Stomach (tissue), 8 donors: ENCODE measurements at regions not wholly inside any gene's neighbourhood (a gene's known extent, or its start where the extent isn't known, plus 50 kb on each side); places are given as distances from the start of the nearest gene placed in this dataset.
A peak's percentile ranks its signal among the peaks of the same experiment; 100 is the strongest.

Experiments used
- DNase-seq, 2 donors: peaks; one replicate each; pipeline versions ENCODE4 v3.0.0 to v3.0.0-alpha.2; 2013 to 2019
- H3K27ac ChIP-seq, 5 donors: fragments of 200-600 bp in 4 of 5; sonication (generic) in 4 of 5; one replicate each; pipeline ENCODE4 v1.5.1; 2013 to 2019; ENCODE audit warnings: mild to moderate bottlenecking in 1 of 5, moderate library complexity in 1 of 5
- H3K27me3 ChIP-seq, 3 donors: fragments of 200-600 bp; sonication (generic); one replicate each; pipeline ENCODE4 v1.5.1; 2017 to 2019; ENCODE audit warnings: mixed run types in 1 of 3
- H3K36me3 ChIP-seq, 4 donors: fragments of 200-600 bp; sonication (generic); 1 replicate in 3 of 4; 2 replicates in 1 of 4; pipeline ENCODE4 v1.5.1; 2016 to 2019
- H3K4me1 ChIP-seq, 4 donors: fragments of 200-600 bp; sonication (generic); one replicate each; pipeline ENCODE4 v1.5.1; 2016 to 2019
- H3K4me3 ChIP-seq, 4 donors: fragments of 200-600 bp; sonication (generic) in 3 of 4; one replicate each; pipeline ENCODE4 v1.5.1; 2016 to 2019; ENCODE audit warnings: mild to moderate bottlenecking in 1 of 4
- H3K9me3 ChIP-seq, 4 donors: fragments of 200-600 bp; sonication (generic); one replicate each; pipeline ENCODE4 v1.5.1; 2016 to 2019
- EP300 ChIP-seq: sonication (generic); formaldehyde crosslinking; IDR thresholded peaks from one replicate; pipeline ENCODE4 v1.6.1; 2017; ENCODE audit warnings: antibody characterized with exemption
- POLR2A ChIP-seq, 4 donors: fragments of 450-650 bp; IDR thresholded peaks; one replicate each; pipeline ENCODE4 v1.6.1; 2016; ENCODE audit warnings: antibody characterized with exemption in 4 of 4, control low read depth in 2 of 4, mild to moderate bottlenecking in 1 of 4, moderate library complexity in 1 of 4
- POLR2AphosphoS5 ChIP-seq, 3 donors: sonication (generic); formaldehyde crosslinking; IDR thresholded peaks; one replicate each; pipeline ENCODE4 v1.6.1; 2016; ENCODE audit warnings: antibody characterized with exemption in 3 of 3
- WGBS, 5 donors: extraction: QIAGEN DNeasy Blood & Tissue Kit in 3 of 5; methylation state at CpG; one replicate each; pipeline versions ENCODE4 v1.1.5 to v1.1.7; 2013 to 2018; 5-methylcytosine and 5-hydroxymethylcytosine counted together
- intact Hi-C: fragments of 100-400 bp; cut with DNase I; formaldehyde crosslinking; loops from one replicate; pipeline ENCODE4 v1.15.1; 2023; ENCODE audit warnings: low total_unique reads
- TF ChIP-seq, protein P1 (sequence below), 7 experiments: fragments of 450-650 bp in 4 of 7; fragments of 200-600 bp in 3 of 7; sonication (generic) in 3 of 7; IDR thresholded peaks; one replicate each; pipeline ENCODE4 v1.5.1; 2016 to 2019; ENCODE audit warnings: antibody characterized with exemption in 7 of 7, control low read depth in 2 of 7, mild to moderate bottlenecking in 1 of 7
- donor health status: healthy with polysubstance abuse.
- donor health status: Bipolar disorder and iron deficiency.
- donor health status: healthy.

DNA sequence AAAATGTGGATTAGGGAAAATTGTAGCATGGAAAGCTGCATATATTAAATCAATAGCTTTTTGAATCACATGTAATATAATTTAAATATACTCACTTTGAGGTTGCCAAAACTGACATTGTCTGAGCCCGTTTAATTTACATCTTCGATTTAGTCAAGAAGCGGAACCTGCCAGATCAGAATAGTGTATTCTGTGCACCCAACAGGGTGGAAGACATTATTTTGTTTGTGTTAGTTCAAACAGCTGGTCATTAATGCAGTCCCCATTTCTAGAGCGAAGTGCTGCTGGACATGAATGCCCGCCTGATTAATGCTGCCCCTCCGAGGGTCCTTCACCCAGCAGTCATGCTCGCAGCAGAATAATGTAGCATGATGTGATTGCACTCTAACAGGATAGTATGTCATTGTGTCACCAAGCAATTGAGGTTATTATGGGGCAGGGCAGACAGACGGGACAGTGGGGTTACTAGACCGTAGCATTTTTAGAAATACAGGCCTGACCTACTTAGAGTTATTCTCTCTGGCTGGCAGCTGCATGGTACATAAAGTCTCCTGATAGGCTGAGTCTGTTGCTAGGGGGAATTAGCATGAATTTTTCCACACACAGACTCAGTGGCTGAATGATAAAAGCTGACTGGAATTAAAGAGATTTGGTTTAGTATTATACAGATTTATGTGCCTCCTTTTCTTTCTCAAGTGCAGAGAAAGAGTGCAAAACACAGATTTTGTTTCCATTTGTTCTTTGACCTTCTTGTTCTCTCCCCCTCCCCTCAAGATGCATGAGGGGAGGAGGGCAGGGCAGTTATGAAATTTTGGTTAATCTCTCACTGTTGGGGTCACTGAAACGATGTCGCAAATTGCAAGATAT is 147.1 kb downstream of the PRL start:
- no peak overlapping the region for H3K27ac ChIP-seq
- no peaks in the 10 kb centered on the region for H3K27me3 ChIP-seq
- no peaks in the 10 kb centered on the region for H3K36me3 ChIP-seq
- H3K9me3 ChIP-seq, result no peaks in the 10 kb centered on the region
- peak in 1 of 2 donors; percentile 75 for DNase-seq
- H3K4me1 ChIP-seq, result peaks cover 0 to 53% (median 22%) of the 10 kb centered on the region in 4 donors
- TF ChIP-seq POLR2AphosphoS5 (IDR thresholded peaks at IDR 0.05), result no peak
- TF ChIP-seq POLR2A (IDR thresholded peaks at IDR 0.05), result no peak
- TF ChIP-seq EP300, result no peak
- TF ChIP-seq, protein P1, sequence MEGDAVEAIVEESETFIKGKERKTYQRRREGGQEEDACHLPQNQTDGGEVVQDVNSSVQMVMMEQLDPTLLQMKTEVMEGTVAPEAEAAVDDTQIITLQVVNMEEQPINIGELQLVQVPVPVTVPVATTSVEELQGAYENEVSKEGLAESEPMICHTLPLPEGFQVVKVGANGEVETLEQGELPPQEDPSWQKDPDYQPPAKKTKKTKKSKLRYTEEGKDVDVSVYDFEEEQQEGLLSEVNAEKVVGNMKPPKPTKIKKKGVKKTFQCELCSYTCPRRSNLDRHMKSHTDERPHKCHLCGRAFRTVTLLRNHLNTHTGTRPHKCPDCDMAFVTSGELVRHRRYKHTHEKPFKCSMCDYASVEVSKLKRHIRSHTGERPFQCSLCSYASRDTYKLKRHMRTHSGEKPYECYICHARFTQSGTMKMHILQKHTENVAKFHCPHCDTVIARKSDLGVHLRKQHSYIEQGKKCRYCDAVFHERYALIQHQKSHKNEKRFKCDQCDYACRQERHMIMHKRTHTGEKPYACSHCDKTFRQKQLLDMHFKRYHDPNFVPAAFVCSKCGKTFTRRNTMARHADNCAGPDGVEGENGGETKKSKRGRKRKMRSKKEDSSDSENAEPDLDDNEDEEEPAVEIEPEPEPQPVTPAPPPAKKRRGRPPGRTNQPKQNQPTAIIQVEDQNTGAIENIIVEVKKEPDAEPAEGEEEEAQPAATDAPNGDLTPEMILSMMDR (IDR thresholded peaks at IDR 0.05), result no peak
- intact Hi-C loops, result no loop called here
- no peak overlapping the region for H3K4me3 ChIP-seq
- 62 to 78% (median 70%) methylated on average over 11 of the region's 11 CpGs for WGBS, 5 donors

DNA sequence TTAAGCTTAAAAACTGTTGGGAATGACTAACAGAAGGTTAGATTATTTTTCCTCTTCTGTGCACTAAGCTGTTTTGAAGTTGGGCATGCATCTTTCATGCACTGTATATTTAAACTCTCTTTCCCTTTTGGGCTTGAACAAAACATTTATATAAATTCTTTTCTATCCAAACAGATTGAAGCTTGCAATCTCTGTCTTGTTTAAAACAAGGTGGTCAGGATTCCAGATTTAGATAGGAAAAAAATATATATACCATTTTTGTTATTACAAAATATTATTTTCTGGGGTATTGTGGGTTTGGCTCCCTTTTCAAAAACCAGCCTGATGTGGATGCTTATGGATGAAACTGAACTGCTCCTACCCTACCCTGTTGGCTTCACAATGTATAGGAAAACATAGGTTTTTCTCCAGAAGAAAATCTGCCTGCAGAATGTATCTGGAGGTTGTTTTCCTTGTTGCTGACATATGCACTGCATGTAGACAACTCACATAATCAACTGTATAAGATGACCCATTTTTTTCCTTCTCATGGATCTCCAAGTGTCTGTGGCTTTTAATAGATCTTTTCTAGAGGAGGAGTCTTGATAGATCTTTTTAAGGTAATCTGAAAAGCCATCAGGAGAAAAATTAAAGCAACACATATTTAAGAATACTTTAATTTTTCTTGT is 146.3 kb downstream of the PRL start:
- DNase-seq, result no peak
- no peaks in the 10 kb centered on the region for H3K36me3 ChIP-seq
- H3K4me3 ChIP-seq, result no peak overlapping the region
- H3K4me1 ChIP-seq, result peaks cover 0 to 50% (median 20%) of the 10 kb centered on the region in 4 donors
- H3K27me3 ChIP-seq, result no peaks in the 10 kb centered on the region
- H3K9me3 ChIP-seq, result no peaks in the 10 kb centered on the region
- no peak for TF ChIP-seq EP300
- TF ChIP-seq, protein P1 (IDR thresholded peaks at IDR 0.05), result no peak
- no peak for TF ChIP-seq POLR2A (IDR thresholded peaks at IDR 0.05)
- no peak for TF ChIP-seq POLR2AphosphoS5 (IDR thresholded peaks at IDR 0.05)
- no peak overlapping the region for H3K27ac ChIP-seq
- intact Hi-C loops, result no loop called here

DNA sequence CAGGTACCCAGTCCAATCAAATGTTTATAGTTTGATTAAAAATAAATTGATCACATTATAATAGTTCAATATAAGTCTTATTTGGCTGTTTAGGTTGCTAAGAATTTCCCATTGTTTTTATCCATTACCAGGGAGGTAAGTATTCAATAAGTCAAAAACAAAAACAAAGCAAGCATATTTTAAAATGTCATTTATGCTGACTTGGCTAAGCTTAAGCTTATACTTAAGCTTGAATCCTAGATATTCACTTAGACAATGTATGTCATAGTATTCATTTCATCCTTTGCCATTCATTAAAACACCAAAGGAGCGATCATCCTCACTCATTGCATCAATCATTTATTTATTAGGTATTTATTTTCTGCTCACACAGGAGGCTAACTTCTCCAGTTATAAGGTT is 144.9 kb downstream of the PRL start:
- intact Hi-C loops, result no loop called here
- no peak for TF ChIP-seq EP300
- TF ChIP-seq POLR2A (IDR thresholded peaks at IDR 0.05), result no peak
- TF ChIP-seq, protein P1 (IDR thresholded peaks at IDR 0.05), result no peak
- no peak for TF ChIP-seq POLR2AphosphoS5 (IDR thresholded peaks at IDR 0.05)
- no peaks in the 10 kb centered on the region for H3K36me3 ChIP-seq
- no peak overlapping the region for H3K27ac ChIP-seq
- H3K9me3 ChIP-seq, result no peaks in the 10 kb centered on the region
- DNase-seq, result no peak
- no peak overlapping the region for H3K4me3 ChIP-seq
- peaks cover 0 to 38% (median 18%) of the 10 kb centered on the region in 4 donors for H3K4me1 ChIP-seq
- no peaks in the 10 kb centered on the region for H3K27me3 ChIP-seq
- WGBS, 5 donors, result 96 to 98% (median 97%) methylated on average over 1 of the region's 1 CpG

DNA sequence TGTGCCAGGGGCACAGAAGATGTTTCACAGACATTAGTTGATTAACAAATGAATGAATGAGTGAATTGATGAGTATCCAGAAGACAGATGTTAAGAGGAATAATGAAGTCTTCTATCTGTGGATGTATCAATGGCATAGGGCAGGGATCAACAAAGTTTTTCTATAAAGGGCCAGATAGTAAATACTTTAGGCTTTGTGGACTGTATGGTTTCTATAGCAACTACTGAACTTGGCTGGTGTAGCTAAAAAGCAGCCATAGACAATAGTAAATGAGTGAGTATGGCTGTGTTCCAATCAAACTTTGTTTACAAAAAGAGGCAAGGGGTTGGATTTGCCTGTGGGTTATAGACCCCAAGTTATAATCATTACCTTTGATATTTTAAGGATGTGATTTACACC is 144.0 kb downstream of the PRL start:
- Histone ChIP-seq H3K36me3 (no peaks in the 10 kb centered on the region), H3K27me3 (no peaks in the 10 kb centered on the region), H3K27ac (no peak overlapping the region), H3K9me3 (no peaks in the 10 kb centered on the region), H3K4me1 (peaks cover 0 to 28% (median 14%) of the 10 kb centered on the region in 4 donors), H3K4me3 (no peak overlapping the region)
- intact Hi-C loops, result no loop called here
- TF ChIP-seq, protein P1 (IDR thresholded peaks at IDR 0.05), result no peak
- TF ChIP-seq POLR2A (IDR thresholded peaks at IDR 0.05), result no peak
- TF ChIP-seq EP300, result no peak
- peak in 1 of 2 donors; percentile 41 for DNase-seq
